NB4 (cell line): ENCODE measurements at regions not wholly inside any gene's neighbourhood (a gene's known extent, or its start where the extent isn't known, plus 50 kb on each side); places are given as distances from the start of the nearest gene placed in this dataset.

Experiments
- DNase-seq: peaks from one replicate; pipeline ENCODE4 v3.0.0; 2010; ENCODE audit warnings: low read depth
- H3K4me3 ChIP-seq: one replicate; pipeline ENCODE4 v1.5.1; 2011; ENCODE audit warnings: mild to moderate bottlenecking, low read depth, low read length, moderate library complexity
- CTCF ChIP-seq: IDR thresholded peaks from one replicate; pipeline ENCODE4 v1.5.1; 2012; ENCODE audit warnings: low read depth, low read length
- MYC ChIP-seq: IDR thresholded peaks from 2 replicates; pipeline ENCODE4 v1.6.1; 2011; ENCODE audit warnings: low read depth, low read length
- POLR2A ChIP-seq: IDR thresholded peaks from 2 replicates; pipeline ENCODE4 v1.6.1; 2011; ENCODE audit warnings: mild to moderate bottlenecking; ENCODE audit not compliant: insufficient read length; ENCODE audit errors: extremely low read depth
- TF ChIP-seq, protein P1 (sequence below): IDR thresholded peaks from 2 replicates; pipeline ENCODE4 v1.6.1; 2011; ENCODE audit warnings: low read depth, low read length

DNA sequence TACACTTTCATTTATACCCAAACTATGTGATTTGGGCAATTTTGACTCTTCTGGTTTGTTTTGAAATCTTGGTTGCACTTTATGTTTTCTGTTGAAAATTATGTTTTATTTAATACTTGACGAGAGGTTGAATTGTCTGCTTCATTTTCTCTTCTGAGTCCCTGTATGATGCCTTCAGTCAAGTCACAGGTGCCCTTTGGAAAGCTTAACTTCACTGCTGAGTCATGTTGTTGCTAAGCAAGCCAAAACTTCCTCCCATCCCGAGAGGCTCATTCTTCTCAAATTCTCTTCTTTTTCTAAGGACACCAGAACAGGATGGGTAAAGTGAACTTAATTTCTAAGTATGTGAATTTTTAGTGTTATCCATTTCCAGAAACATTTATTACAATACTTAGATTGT lies 455.3 kb upstream of the PTGER4 start:
- no peak overlapping the region for H3K4me3 ChIP-seq
- no peak for TF ChIP-seq POLR2A
- TF ChIP-seq, protein P1, sequence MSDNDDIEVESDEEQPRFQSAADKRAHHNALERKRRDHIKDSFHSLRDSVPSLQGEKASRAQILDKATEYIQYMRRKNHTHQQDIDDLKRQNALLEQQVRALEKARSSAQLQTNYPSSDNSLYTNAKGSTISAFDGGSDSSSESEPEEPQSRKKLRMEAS, result no peak
- no peak for TF ChIP-seq MYC
- TF ChIP-seq CTCF, result no peak
- DNase-seq, result no peak

DNA sequence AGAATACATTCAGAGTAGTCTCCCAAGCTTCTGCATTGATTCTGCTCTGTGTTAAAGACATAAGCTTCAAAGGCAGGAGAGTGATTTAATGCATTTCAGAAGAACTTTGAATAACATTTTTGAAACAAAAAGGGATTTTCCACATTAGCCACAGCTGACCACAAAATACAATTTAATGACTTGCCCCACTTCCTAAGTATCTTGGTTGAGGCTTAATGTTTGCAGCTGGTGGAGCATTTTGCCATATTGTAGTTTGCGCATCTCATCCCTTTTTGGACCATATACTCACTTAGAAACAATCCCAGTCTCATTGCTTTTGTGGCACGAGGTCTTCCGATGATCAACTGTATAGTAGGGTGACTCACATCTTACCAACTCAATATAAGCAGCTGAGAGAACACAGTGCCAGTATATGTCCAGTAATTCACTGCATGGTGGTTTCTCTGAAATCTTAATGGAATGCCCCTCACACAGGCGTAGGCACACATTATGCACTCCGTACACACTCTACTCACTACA lies 455.8 kb upstream of the PTGER4 start:
- peak; percentile 9 for DNase-seq
- TF ChIP-seq POLR2A (no peak), CTCF (no peak), MYC (no peak)
- TF ChIP-seq, protein P1, result no peak

GRCh38 chr5:40221796-40222195 lies 457.9 kb upstream of the PTGER4 start:
- DNase-seq, result no peak
- H3K4me3 ChIP-seq, result no peak overlapping the region
- TF ChIP-seq, protein P1, result no peak
- TF ChIP-seq CTCF (no peak), POLR2A (no peak), MYC (no peak)

More for the DNA sequence above, 455.8 kb upstream of the PTGER4 start:
- no peak overlapping the region for H3K4me3 ChIP-seq

GRCh38 chr5:40221255-40221654 lies 458.5 kb upstream of the PTGER4 start:
- no peak for DNase-seq
- TF ChIP-seq, protein P1, result no peak
- TF ChIP-seq CTCF, result no peak
- no peak for TF ChIP-seq MYC
- TF ChIP-seq POLR2A, result no peak
- H3K4me3 ChIP-seq, result no peak overlapping the region

DNA sequence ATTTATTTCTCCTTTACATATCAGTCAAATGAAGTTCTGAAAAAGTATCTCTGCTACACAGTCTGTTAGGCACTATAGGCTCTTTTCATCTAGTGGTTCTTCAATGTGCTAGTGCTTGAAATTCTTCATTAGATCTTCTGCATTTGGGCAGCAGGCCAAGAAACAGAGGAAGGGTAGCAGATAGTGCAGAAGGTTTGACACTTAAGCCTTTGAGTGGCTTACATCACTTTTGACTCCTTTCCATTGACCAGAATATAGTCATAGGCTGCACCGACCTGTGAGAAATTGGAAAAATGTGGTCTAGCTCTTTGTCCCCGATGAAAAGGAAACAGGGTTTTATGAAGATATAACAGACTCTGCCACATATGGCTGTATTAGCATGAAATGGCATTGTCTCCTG lies 459.5 kb upstream of the PTGER4 start:
- TF ChIP-seq, protein P1, result no peak
- TF ChIP-seq CTCF, result no peak
- TF ChIP-seq POLR2A, result no peak
- no peak for TF ChIP-seq MYC
- H3K4me3 ChIP-seq, result no peak overlapping the region
- DNase-seq, result no peak

DNA sequence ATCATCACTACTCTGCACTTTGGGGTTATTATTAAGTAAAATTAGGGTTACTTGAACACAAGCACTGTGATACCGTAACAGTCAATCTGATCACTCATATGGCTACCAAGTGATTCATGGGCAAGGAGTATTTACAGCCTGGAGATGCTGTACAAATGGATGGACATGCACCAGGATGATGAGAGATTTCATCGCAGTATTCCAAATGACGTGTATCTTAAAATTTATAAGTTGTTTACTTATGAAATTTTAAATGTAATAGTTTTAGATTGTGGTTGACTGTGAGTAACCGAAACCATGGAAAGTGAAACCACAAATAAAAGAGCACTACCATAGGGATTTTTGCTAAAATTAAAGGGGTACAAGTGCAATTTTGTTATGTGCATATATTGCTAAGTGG lies 462.2 kb upstream of the PTGER4 start:
- no peak for DNase-seq
- no peak overlapping the region for H3K4me3 ChIP-seq
- TF ChIP-seq POLR2A (no peak), MYC (no peak), CTCF (no peak)
- TF ChIP-seq, protein P1, result no peak
